ENCODE measurements at regions not wholly inside any gene's neighbourhood (a gene's known extent, or its start where the extent isn't known, plus 50 kb on each side); places are given as distances from the start of the nearest gene placed in this dataset.

- ATAC-seq = no peak
- Histone ChIP-seq H3K4me2 (no peak overlapping the region), H3F3A (replicated peaks; ENCODE audit: low read depth) (no peaks in the 10 kb centered on the region), H3K27ac (ENCODE audit: low read depth) (no peak overlapping the region), H3K79me2 (replicated peaks; ENCODE audit: insufficient read depth) (no peaks in the 10 kb centered on the region), H3K4me3 (no peak overlapping the region), H3K36me3 (ENCODE audit: insufficient read depth) (no peaks in the 10 kb centered on the region), H3K9me2 (ENCODE audit: insufficient read depth) (no peaks in the 10 kb centered on the region), H4K20me1 (replicated peaks; ENCODE audit: insufficient read depth) (no peaks in the 10 kb centered on the region), H3K4me1 (ENCODE audit: insufficient read depth) (no peaks in the 10 kb centered on the region), H2AFZ (no peak overlapping the region), H3K27me3 (ENCODE audit: insufficient read depth) (no peaks in the 10 kb centered on the region)
- H3K9me3 Mint-ChIP-seq = no peaks in the 10 kb centered on the region
- no peak overlapping the region for H3K27ac Mint-ChIP-seq
- no peak overlapping the region for H3K4me3 Mint-ChIP-seq
- no peaks in the 10 kb centered on the region for H3K36me3 Mint-ChIP-seq (ENCODE audit: low read depth)
- no peaks in the 10 kb centered on the region for H3K4me1 Mint-ChIP-seq
- TF ChIP-seq POLR2AphosphoS5 (IDR thresholded peaks at IDR 0.05; ENCODE audit: low read depth) (no peak), NANOG (IDR thresholded peaks at IDR 0.05; ENCODE audit: borderline replicate concordance) (no peak), CREB1 (CRISPR knock-in tag; IDR thresholded peaks at IDR 0.05; ENCODE audit: low read depth) (no peak), JUNB (IDR thresholded peaks at IDR 0.05; ENCODE audit: unreplicated experiment) (no peak), ZNF331 (CRISPR knock-in tag; IDR thresholded peaks at IDR 0.05; ENCODE audit: low read depth) (no peak), ZNF114 (CRISPR knock-in tag; IDR thresholded peaks at IDR 0.05) (no peak), EZH2 (IDR thresholded peaks at IDR 0.05; ENCODE audit: low read depth, unreplicated experiment) (no peak), EZH2phosphoT487 (IDR thresholded peaks at IDR 0.05; ENCODE audit: unreplicated experiment) (no peak), CTCF (conservative IDR thresholded peaks at IDR 0.05; ENCODE audit: low read depth in 2 of 2) (no peak), STAT1 (IDR thresholded peaks at IDR 0.05; ENCODE audit: unreplicated experiment) (no peak)
- TF ChIP-seq, protein P1, sequence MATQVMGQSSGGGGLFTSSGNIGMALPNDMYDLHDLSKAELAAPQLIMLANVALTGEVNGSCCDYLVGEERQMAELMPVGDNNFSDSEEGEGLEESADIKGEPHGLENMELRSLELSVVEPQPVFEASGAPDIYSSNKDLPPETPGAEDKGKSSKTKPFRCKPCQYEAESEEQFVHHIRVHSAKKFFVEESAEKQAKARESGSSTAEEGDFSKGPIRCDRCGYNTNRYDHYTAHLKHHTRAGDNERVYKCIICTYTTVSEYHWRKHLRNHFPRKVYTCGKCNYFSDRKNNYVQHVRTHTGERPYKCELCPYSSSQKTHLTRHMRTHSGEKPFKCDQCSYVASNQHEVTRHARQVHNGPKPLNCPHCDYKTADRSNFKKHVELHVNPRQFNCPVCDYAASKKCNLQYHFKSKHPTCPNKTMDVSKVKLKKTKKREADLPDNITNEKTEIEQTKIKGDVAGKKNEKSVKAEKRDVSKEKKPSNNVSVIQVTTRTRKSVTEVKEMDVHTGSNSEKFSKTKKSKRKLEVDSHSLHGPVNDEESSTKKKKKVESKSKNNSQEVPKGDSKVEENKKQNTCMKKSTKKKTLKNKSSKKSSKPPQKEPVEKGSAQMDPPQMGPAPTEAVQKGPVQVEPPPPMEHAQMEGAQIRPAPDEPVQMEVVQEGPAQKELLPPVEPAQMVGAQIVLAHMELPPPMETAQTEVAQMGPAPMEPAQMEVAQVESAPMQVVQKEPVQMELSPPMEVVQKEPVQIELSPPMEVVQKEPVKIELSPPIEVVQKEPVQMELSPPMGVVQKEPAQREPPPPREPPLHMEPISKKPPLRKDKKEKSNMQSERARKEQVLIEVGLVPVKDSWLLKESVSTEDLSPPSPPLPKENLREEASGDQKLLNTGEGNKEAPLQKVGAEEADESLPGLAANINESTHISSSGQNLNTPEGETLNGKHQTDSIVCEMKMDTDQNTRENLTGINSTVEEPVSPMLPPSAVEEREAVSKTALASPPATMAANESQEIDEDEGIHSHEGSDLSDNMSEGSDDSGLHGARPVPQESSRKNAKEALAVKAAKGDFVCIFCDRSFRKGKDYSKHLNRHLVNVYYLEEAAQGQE (IDR thresholded peaks at IDR 0.05; ENCODE audit: unreplicated experiment) = no peak
- TF ChIP-seq, protein P2, sequence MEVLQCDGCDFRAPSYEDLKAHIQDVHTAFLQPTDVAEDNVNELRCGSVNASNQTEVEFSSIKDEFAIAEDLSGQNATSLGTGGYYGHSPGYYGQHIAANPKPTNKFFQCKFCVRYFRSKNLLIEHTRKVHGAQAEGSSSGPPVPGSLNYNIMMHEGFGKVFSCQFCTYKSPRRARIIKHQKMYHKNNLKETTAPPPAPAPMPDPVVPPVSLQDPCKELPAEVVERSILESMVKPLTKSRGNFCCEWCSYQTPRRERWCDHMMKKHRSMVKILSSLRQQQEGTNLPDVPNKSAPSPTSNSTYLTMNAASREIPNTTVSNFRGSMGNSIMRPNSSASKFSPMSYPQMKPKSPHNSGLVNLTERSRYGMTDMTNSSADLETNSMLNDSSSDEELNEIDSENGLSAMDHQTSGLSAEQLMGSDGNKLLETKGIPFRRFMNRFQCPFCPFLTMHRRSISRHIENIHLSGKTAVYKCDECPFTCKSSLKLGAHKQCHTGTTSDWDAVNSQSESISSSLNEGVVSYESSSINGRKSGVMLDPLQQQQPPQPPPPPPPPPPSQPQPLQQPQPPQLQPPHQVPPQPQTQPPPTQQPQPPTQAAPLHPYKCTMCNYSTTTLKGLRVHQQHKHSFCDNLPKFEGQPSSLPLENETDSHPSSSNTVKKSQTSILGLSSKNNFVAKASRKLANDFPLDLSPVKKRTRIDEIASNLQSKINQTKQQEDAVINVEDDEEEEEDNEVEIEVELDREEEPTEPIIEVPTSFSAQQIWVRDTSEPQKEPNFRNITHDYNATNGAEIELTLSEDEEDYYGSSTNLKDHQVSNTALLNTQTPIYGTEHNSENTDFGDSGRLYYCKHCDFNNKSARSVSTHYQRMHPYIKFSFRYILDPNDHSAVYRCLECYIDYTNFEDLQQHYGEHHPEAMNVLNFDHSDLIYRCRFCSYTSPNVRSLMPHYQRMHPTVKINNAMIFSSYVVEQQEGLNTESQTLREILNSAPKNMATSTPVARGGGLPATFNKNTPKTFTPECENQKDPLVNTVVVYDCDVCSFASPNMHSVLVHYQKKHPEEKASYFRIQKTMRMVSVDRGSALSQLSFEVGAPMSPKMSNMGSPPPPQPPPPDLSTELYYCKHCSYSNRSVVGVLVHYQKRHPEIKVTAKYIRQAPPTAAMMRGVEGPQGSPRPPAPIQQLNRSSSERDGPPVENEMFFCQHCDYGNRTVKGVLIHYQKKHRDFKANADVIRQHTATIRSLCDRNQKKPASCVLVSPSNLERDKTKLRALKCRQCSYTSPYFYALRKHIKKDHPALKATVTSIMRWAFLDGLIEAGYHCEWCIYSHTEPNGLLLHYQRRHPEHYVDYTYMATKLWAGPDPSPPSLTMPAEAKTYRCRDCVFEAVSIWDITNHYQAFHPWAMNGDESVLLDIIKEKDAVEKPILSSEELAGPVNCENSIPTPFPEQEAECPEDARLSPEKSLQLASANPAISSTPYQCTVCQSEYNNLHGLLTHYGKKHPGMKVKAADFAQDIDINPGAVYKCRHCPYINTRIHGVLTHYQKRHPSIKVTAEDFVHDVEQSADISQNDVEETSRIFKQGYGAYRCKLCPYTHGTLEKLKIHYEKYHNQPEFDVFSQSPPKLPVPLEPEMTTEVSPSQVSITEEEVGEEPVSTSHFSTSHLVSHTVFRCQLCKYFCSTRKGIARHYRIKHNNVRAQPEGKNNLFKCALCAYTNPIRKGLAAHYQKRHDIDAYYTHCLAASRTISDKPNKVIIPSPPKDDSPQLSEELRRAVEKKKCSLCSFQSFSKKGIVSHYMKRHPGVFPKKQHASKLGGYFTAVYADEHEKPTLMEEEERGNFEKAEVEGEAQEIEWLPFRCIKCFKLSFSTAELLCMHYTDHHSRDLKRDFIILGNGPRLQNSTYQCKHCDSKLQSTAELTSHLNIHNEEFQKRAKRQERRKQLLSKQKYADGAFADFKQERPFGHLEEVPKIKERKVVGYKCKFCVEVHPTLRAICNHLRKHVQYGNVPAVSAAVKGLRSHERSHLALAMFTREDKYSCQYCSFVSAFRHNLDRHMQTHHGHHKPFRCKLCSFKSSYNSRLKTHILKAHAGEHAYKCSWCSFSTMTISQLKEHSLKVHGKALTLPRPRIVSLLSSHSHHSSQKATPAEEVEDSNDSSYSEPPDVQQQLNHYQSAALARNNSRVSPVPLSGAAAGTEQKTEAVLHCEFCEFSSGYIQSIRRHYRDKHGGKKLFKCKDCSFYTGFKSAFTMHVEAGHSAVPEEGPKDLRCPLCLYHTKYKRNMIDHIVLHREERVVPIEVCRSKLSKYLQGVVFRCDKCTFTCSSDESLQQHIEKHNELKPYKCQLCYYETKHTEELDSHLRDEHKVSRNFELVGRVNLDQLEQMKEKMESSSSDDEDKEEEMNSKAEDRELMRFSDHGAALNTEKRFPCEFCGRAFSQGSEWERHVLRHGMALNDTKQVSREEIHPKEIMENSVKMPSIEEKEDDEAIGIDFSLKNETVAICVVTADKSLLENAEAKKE (CRISPR knock-in tag; IDR thresholded peaks at IDR 0.05) = no peak
- TF ChIP-seq, protein P3, sequence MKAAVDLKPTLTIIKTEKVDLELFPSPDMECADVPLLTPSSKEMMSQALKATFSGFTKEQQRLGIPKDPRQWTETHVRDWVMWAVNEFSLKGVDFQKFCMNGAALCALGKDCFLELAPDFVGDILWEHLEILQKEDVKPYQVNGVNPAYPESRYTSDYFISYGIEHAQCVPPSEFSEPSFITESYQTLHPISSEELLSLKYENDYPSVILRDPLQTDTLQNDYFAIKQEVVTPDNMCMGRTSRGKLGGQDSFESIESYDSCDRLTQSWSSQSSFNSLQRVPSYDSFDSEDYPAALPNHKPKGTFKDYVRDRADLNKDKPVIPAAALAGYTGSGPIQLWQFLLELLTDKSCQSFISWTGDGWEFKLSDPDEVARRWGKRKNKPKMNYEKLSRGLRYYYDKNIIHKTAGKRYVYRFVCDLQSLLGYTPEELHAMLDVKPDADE (IDR thresholded peaks at IDR 0.05) = no peak
- H3K27me3 Mint-ChIP-seq (ENCODE audit: insufficient read depth, low read depth, poor library complexity) = no peaks in the 10 kb centered on the region
- no peak for DNase-seq (ENCODE audit: low spot score)
Observed at GRCh38 chr13:79710376-79710775, 229.4 kb downstream of the NDFIP2 start.

Data from GM23338 (cell line).